GM12874 (cell line): ENCODE measurements at regions not wholly inside any gene's neighbourhood (a gene's known extent, or its start where the extent isn't known, plus 50 kb on each side); places are given as distances from the start of the nearest gene placed in this dataset.

Experiments
- CTCF ChIP-seq: IDR thresholded peaks from 2 replicates; pipeline ENCODE4 v1.5.1; 2011; ENCODE audit warnings: low read depth, mild to moderate bottlenecking, control low read depth, low read length, moderate library complexity; ENCODE audit not compliant: insufficient read depth

- 0 out of 2 replicates have a peak, but pooled peaks have one; percentile 4 for TF ChIP-seq CTCF
These were observed 54.1 kb upstream of the RASSF3 start for GRCh38 chr12:64556231-64556630.

- no peak for TF ChIP-seq CTCF
These were observed 51.5 kb upstream of the RASSF3 start for GRCh38 chr12:64558754-64559153.

- no peak for TF ChIP-seq CTCF
These were observed 49.6 kb upstream of the RASSF3 start for GRCh38 chr12:64560396-64561301.
